Muscle of leg (tissue), 3 donors: ENCODE measurements at regions not wholly inside any gene's neighbourhood (a gene's known extent, or its start where the extent isn't known, plus 50 kb on each side); places are given as distances from the start of the nearest gene placed in this dataset.

Source experiments
- DNase-seq: peaks from one replicate; pipeline ENCODE4 v3.0.0; 2013
- H3K27ac ChIP-seq: one replicate; pipeline ENCODE4 v1.5.1; 2013; ENCODE audit warnings: mild to moderate bottlenecking, low read length, control low read depth
- H3K27me3 ChIP-seq: one replicate; pipeline ENCODE4 v1.6.1; 2013; ENCODE audit warnings: low read length; ENCODE audit not compliant: control insufficient read depth, insufficient read depth
- H3K36me3 ChIP-seq: one replicate; pipeline ENCODE4 v1.6.1; 2013; ENCODE audit warnings: low read length; ENCODE audit not compliant: control insufficient read depth, insufficient read depth
- H3K4me1 ChIP-seq: one replicate; pipeline ENCODE4 v1.6.1; 2013; ENCODE audit warnings: low read length; ENCODE audit not compliant: control insufficient read depth, insufficient read depth
- H3K4me3 ChIP-seq: one replicate; pipeline ENCODE4 v1.5.1; 2013; ENCODE audit warnings: low read length, control low read depth
- H3K9me3 ChIP-seq: replicated peaks from 2 replicates; pipeline ENCODE4 v1.6.1; 2013; ENCODE audit warnings: low read depth, low read length; ENCODE audit not compliant: control insufficient read depth
- WGBS: methylation state at CpG from one replicate; pipeline ENCODE4 v1.1.5; 2013; ENCODE audit warnings: missing lambda C conversion rate; ENCODE audit not compliant: insufficient coverage; 5-methylcytosine and 5-hydroxymethylcytosine counted together

DNA sequence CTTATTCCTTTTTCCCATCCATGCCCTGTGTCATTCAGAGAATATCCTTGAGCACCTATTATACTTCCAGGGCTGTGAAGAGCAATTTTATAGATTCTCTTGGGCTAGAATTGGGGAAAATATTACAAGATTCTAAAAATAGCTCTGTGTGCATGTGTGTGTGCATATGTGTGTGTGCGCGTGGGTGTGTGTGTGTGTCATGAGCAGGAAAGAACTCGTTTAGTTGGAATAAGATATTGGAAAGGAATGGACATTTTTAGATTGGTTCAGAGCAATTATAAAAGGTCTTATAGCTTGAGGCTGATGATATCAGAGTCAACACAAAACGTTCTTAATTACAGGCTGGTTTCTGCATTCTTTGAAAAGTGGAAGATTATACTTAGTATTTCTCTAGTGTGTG lies 212.1 kb upstream of the COPS8 start:
- H3K27ac ChIP-seq: no peak overlapping the region
- no peak overlapping the region for H3K4me3 ChIP-seq
- WGBS: 44% methylated on average over 3 of the region's 4 CpGs
- no peaks in the 10 kb centered on the region for H3K36me3 ChIP-seq
- DNase-seq: peak; percentile 59
- no peaks in the 10 kb centered on the region for H3K9me3 ChIP-seq
- no peaks in the 10 kb centered on the region for H3K27me3 ChIP-seq
- H3K4me1 ChIP-seq: peaks cover 18% of the 10 kb centered on the region

DNA sequence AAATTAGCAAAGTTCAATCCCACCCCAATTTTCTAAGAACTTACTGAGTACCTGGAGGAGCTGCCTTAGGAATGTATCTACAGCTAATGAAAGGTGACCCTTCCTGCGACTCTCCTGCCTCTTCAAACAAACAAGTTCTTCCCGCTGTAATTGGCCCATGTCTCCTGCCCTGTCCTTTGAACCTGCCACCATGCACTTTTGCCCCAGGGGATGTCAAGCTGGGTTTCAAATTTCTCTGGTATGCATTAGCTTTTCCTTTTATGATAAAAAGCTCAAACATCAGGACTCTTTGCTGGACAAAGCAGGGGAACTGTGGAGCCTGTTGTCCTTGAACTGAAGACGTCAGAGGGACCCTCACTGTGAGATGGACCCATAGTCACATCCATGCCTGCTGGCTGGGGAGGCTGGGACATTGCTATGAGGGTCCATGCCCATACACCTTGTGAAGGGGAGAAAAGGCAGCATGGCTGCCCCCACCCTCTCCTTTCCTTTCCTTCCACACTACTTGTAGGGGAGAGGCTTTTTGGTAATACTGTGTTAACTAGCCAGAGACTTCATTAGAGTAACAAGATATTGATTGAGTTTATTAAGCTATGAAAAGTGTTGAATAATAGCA lies 210.7 kb upstream of the COPS8 start:
- no peaks in the 10 kb centered on the region for H3K27me3 ChIP-seq
- H3K4me1 ChIP-seq: peaks cover 18% of the 10 kb centered on the region
- H3K36me3 ChIP-seq: no peaks in the 10 kb centered on the region
- no peak overlapping the region for H3K27ac ChIP-seq
- WGBS: 75% methylated on average over 2 of the region's 3 CpGs
- DNase-seq: no peak
- no peak overlapping the region for H3K4me3 ChIP-seq
- H3K9me3 ChIP-seq: no peaks in the 10 kb centered on the region

DNA sequence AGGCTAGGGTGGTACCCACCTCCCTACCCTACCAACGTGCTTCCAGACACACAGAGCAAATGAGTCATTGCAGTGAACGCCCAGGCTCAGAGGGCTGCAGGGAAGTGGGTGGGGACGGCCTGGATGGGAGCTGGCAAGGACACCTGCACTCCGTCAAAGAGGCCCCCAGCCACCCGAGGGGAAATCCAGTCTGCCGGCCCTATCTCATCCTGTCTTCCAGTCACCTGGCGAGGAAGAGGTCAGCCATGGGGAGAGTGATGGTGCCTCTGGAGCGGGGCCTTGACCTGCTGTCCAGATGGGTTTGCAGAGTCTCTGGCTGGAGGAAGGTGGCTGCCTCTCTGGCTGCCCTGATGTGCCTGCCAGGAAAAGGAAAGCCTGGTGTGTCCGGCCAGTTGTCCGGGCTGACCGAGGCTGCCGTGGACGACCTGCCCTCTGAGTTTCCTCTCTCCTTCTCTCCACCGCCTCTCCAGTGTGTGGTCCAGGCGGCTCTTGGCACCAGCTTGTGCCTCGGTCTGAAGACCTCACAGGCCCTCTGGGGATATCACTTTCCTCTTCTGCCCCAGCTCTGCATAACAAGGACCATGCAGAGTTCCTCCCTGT lies 209.7 kb upstream of the COPS8 start:
- no peak overlapping the region for H3K27ac ChIP-seq
- H3K27me3 ChIP-seq: no peaks in the 10 kb centered on the region
- H3K4me3 ChIP-seq: no peak overlapping the region
- H3K4me1 ChIP-seq: peaks cover 18% of the 10 kb centered on the region
- peak; percentile 41 for DNase-seq
- no peaks in the 10 kb centered on the region for H3K9me3 ChIP-seq
- WGBS: 24% methylated on average over 14 of the region's 16 CpGs
- H3K36me3 ChIP-seq: no peaks in the 10 kb centered on the region

DNA sequence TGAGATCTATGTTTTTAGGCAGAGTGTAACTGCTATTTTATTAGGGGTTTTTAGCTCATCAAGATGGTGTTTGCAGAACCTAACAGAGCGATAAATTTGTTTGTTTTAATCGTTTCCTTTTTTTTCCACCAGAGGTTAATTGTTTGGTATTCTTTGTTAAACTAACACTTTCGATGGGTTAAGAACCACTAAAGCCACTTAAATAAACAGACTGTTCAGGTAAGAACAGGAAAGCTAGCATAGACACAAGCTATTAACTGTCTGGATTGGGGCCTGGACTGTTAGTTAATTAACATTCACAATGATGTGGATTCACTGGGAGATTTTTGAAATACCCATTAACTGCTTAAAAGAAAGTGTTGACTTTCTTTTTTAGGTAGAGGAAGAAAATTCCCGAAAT lies 209.0 kb upstream of the COPS8 start:
- H3K9me3 ChIP-seq: no peaks in the 10 kb centered on the region
- H3K27ac ChIP-seq: no peak overlapping the region
- no peaks in the 10 kb centered on the region for H3K27me3 ChIP-seq
- WGBS: no CpG with 5 or more reads among the region's 4 CpGs
- H3K4me3 ChIP-seq: no peak overlapping the region
- H3K4me1 ChIP-seq: peaks cover 18% of the 10 kb centered on the region
- DNase-seq: no peak
- no peaks in the 10 kb centered on the region for H3K36me3 ChIP-seq

DNA sequence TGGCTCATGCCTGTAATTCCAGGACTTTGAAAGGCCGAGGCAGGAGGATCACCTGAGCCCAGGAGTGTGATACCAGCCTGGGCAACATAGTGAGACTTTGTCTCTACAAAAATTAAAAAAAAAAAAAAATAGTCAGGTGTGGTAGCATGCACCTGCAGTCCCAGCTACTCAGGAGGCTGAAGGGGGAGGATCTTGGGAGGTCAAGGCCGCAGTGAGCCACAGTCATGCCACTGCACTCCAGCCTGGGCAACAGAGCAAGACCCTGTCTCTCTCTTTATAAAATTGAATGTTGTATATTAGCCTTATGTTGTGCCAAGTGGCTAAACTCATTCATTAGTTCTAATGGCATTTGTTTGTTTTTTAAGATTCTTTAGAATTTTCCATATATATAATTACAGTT lies 207.7 kb upstream of the COPS8 start:
- Histone ChIP-seq H3K36me3 (no peaks in the 10 kb centered on the region), H3K9me3 (peaks cover 2% of the 10 kb centered on the region), H3K27me3 (no peaks in the 10 kb centered on the region), H3K4me1 (peaks cover 17% of the 10 kb centered on the region), H3K27ac (no peak overlapping the region), H3K4me3 (no peak overlapping the region)
- WGBS: no CpG with 5 or more reads among the region's 2 CpGs
- DNase-seq: no peak

DNA sequence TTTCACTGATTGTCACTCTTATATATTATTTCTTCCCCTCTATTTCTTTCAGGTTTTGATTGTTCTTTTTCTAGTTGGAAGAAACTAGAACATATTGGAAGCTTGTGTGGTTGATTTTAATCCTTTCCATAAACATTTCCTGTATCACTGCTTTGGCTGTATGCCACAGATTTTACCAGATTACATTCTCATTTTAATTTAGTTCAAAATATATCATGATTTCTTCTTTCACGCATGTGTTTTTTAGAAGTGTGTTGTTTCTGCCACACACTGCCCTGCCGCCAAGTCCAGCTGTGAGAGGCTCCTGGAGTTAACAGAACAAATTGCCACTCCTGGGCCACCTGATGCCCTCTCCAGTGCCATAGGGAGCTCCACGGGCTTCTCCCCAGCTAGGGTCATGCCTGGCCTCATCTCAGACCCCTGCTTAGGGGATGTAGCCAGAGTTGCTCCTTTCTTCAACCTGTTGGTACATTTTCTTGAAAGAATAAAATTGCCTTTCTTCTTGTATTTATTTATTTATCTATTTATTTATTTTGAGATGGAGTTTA lies 206.2 kb upstream of the COPS8 start:
- peaks cover 13% of the 10 kb centered on the region for H3K4me1 ChIP-seq
- no peak overlapping the region for H3K4me3 ChIP-seq
- no peaks in the 10 kb centered on the region for H3K27me3 ChIP-seq
- H3K36me3 ChIP-seq: no peaks in the 10 kb centered on the region
- WGBS: 80% methylated on average over 1 of the region's 3 CpGs
- no peak overlapping the region for H3K27ac ChIP-seq
- no peak for DNase-seq
- peaks cover 2% of the 10 kb centered on the region for H3K9me3 ChIP-seq

DNA sequence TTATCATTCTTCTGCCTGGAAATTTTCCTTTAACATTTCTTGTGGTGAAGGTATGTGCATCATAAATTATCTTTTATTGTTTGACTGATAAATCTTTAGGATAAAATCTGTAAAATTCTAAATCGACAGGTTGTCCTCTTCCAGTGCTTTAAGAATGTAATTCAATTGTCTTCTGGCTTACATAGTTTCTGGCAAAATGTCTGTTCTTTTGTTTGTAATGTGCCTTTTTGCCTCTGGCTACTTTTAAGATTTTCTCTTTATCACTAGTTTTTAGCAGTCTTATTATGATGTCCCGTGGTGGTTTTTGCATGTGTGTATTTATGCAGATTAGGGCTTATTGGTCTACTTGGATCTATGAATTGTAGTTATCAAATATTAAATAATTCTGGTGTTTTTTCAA lies 203.6 kb upstream of the COPS8 start:
- H3K36me3 ChIP-seq: no peaks in the 10 kb centered on the region
- no peak overlapping the region for H3K27ac ChIP-seq
- H3K27me3 ChIP-seq: no peaks in the 10 kb centered on the region
- DNase-seq: no peak
- no peak overlapping the region for H3K4me3 ChIP-seq
- WGBS: no CpG with 5 or more reads among the region's 2 CpGs
- peaks cover 3% of the 10 kb centered on the region for H3K4me1 ChIP-seq
- peaks cover 2% of the 10 kb centered on the region for H3K9me3 ChIP-seq

DNA sequence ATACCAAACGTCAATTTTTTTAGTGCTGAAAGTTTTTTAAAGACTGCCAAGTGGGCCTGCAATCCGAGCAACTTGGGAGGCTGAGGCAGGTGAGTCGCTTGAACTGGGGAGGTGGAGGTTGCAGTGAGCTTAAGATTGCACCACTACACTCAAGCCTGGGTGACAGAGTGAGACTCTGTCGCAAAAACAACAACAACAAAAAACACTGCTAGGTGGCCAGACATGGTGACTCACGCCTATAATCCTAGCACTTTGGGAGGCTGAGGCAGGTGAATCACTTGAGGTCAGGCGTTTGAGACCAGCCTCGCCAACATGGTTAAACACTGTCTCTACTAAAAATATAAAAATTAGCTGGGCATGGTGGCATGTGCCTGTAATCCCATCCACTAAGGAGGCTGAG lies 202.8 kb upstream of the COPS8 start:
- peaks cover 2% of the 10 kb centered on the region for H3K9me3 ChIP-seq
- 100% methylated on average over 2 of the region's 7 CpGs for WGBS
- no peak overlapping the region for H3K4me3 ChIP-seq
- no peak overlapping the region for H3K27ac ChIP-seq
- no peaks in the 10 kb centered on the region for H3K27me3 ChIP-seq
- H3K4me1 ChIP-seq: peaks cover 9% of the 10 kb centered on the region
- H3K36me3 ChIP-seq: no peaks in the 10 kb centered on the region
- DNase-seq: no peak

DNA sequence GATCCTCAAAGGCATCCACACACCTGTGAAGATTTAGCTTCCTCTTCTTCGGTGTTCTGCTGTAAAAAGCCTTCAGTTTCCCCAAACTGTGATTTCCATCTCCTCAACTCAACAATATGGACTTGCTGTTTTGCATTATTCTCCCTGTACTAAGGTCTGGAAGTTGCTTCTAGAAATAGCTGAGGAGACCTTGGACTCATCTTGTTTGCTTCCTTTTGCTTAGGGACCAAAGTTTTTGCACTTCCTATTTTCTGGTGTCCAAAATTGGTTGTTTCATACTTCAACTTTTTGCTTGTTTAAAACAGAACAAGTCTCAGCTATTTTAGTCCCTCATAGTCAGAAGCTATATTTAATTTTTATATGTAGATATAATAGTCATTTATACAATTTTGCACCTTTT lies 201.9 kb upstream of the COPS8 start:
- H3K27me3 ChIP-seq: no peaks in the 10 kb centered on the region
- DNase-seq: peak; percentile 44
- no CpG with 5 or more reads among the region's 1 CpG for WGBS

DNA sequence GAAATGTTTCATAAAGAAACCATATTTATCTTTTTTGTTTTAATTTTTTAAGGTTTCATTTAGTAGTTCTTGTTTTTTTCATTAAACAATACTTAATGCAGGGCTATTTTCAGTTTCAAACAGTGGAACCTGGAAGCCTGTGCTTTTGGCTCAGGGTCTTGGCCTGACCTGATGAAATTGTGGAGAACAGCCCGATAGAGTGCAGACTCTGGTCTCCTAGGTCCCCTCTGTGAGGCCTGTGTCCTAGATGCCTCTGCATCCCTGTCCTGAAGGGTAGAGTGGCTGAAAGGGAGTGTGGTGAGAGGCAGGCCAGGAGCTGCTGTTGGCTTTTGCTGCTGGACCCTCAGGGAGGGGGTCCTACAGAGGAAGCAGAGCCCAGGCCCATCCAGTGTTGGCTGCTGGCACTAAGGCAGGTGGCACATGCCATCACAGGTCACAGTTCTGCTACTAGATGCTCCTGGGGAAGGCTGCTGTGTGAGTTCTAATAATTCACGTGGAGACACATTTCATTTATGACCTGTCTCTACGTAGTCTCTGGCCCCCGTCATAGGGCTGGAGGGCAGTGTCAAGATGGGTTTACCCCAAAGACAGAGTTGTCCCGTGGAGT lies 201.0 kb upstream of the COPS8 start:
- 77% methylated on average over 3 of the region's 5 CpGs for WGBS
- peaks cover 22% of the 10 kb centered on the region for H3K4me1 ChIP-seq
- peaks cover 2% of the 10 kb centered on the region for H3K9me3 ChIP-seq
- H3K36me3 ChIP-seq: no peaks in the 10 kb centered on the region
- no peak overlapping the region for H3K27ac ChIP-seq
- peak; percentile 57 for DNase-seq
- H3K27me3 ChIP-seq: no peaks in the 10 kb centered on the region
- no peak overlapping the region for H3K4me3 ChIP-seq

More for the DNA sequence above, 201.9 kb upstream of the COPS8 start:
- Histone ChIP-seq H3K9me3 (peaks cover 2% of the 10 kb centered on the region), H3K36me3 (no peaks in the 10 kb centered on the region), H3K4me1 (peaks cover 18% of the 10 kb centered on the region), H3K4me3 (no peak overlapping the region), H3K27ac (no peak overlapping the region)
